GM06990 (cell line): ENCODE measurements at regions not wholly inside any gene's neighbourhood (a gene's known extent, or its start where the extent isn't known, plus 50 kb on each side); places are given as distances from the start of the nearest gene placed in this dataset.

Source experiments
- DNase-seq: peaks from one replicate; pipeline ENCODE4 v3.0.0-alpha.2; 2011; ENCODE audit not compliant: insufficient read length; ENCODE audit errors: extremely low read depth
- H3K27me3 ChIP-seq: replicated peaks from 2 replicates; pipeline ENCODE4 v1.6.0; 2011; ENCODE audit warnings: low read length; ENCODE audit not compliant: control insufficient read depth, insufficient read depth
- H3K36me3 ChIP-seq: 2 replicates; pipeline ENCODE4 v1.5.1; 2011; ENCODE audit warnings: low read length; ENCODE audit not compliant: control insufficient read depth, insufficient read depth
- H3K4me3 ChIP-seq: replicated peaks from 2 replicates; pipeline ENCODE4 v1.5.1; 2011; ENCODE audit warnings: low read depth, mild to moderate bottlenecking, control low read depth, low read length
- TF ChIP-seq, protein P1 (sequence below): IDR thresholded peaks from 2 replicates; pipeline ENCODE4 v1.5.1; 2011; ENCODE audit warnings: low read length, control low read depth, mild to moderate bottlenecking, inconsistent platforms; ENCODE audit not compliant: insufficient read depth, poor library complexity, severe bottlenecking

DNA sequence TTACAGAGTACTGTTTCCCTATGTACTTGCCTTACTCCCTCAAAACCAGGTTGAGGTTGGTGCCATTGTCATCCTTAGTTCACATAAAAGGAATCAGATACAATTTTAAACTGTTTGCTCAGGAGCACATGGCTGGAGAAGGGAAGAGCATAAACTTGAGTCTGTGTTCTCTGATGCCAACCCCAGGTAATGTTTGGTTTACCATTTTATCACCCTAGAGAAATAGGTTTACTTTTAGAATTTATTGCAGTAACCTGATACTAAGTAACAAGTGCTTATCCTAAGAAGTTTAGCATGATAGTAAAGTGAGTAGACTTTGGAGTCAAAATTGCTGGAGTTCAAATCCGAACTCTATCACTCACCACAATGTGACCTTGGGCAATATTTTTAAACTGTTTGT is 86.3 kb downstream of the RFPL4B start:
- H3K4me3 ChIP-seq = no peak overlapping the region
- H3K27me3 ChIP-seq = no peaks in the 10 kb centered on the region
- H3K36me3 ChIP-seq = no peaks in the 10 kb centered on the region
- TF ChIP-seq, protein P1, sequence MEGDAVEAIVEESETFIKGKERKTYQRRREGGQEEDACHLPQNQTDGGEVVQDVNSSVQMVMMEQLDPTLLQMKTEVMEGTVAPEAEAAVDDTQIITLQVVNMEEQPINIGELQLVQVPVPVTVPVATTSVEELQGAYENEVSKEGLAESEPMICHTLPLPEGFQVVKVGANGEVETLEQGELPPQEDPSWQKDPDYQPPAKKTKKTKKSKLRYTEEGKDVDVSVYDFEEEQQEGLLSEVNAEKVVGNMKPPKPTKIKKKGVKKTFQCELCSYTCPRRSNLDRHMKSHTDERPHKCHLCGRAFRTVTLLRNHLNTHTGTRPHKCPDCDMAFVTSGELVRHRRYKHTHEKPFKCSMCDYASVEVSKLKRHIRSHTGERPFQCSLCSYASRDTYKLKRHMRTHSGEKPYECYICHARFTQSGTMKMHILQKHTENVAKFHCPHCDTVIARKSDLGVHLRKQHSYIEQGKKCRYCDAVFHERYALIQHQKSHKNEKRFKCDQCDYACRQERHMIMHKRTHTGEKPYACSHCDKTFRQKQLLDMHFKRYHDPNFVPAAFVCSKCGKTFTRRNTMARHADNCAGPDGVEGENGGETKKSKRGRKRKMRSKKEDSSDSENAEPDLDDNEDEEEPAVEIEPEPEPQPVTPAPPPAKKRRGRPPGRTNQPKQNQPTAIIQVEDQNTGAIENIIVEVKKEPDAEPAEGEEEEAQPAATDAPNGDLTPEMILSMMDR = no peak
- DNase-seq = no peak

DNA sequence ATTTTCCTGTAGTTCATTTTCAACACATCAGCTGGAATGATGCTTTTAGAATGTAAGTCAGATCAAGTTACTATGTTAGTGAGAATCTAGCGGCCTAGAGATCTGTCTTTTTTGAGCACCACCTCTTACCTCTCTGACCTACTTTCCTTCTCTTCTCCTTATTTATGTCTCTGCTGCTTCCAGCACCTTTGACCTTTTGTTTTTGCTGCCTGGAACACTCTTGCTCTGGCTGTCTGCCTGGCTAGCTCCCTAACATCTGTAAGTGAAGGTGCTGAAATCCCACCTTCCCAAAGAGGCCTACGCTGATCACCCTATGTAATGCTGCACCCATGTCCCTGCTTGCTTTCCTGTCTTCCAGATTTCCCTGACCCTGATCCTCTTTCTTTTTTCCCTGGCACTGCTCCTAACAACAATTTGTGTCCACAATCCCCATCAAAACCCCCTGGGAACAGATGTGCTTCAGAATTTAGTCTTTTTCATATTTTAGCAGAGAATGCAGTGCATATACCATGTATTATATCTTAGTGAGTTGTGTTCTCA is 87.8 kb downstream of the RFPL4B start:
- no peak overlapping the region for H3K4me3 ChIP-seq
- no peaks in the 10 kb centered on the region for H3K36me3 ChIP-seq
- TF ChIP-seq, protein P1 = no peak
- no peaks in the 10 kb centered on the region for H3K27me3 ChIP-seq
- DNase-seq = no peak

DNA sequence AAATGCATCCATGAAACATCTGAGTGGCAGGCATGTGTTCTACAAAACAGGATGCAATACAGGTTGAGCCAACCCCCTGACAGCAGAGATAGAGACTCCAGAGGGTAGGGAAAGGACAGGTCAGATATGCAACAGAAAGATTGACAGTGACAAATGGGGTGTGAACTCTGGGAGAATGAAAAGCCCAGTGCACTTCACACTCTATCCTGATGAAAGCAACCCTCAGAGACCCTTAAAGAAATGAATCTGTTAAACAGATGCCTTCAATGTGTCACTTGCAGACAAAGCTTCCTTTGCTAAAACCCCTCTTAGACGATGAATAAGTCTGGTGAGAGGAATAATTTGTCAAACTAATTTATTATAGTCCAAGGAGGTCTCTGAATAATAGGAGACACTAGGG is 89.9 kb downstream of the RFPL4B start:
- Histone ChIP-seq H3K4me3 (no peak overlapping the region), H3K27me3 (no peaks in the 10 kb centered on the region), H3K36me3 (no peaks in the 10 kb centered on the region)
- no peak for DNase-seq
- TF ChIP-seq, protein P1 = no peak

DNA sequence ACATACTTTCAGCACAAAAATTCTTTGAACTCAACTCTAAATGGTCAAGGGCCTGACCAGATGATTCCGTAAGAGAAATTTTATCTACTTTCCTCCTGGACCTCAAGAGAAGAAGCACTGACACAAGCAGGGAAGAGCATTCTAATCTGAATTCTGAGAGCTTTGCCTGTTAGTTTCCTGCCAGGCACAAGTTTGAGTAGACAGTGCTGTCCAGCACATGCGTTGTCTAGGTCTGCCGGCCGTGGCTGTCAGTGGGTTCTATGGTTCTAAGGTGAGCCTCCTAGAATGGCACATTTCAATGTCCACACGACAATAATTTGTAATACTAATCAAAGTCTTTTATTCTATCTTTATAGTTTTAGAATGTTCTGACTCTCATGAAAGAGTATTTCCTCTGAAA is 91.9 kb downstream of the RFPL4B start:
- no peak for DNase-seq
- no peak overlapping the region for H3K4me3 ChIP-seq
- no peaks in the 10 kb centered on the region for H3K36me3 ChIP-seq
- TF ChIP-seq, protein P1 = no peak
- H3K27me3 ChIP-seq = no peaks in the 10 kb centered on the region

DNA sequence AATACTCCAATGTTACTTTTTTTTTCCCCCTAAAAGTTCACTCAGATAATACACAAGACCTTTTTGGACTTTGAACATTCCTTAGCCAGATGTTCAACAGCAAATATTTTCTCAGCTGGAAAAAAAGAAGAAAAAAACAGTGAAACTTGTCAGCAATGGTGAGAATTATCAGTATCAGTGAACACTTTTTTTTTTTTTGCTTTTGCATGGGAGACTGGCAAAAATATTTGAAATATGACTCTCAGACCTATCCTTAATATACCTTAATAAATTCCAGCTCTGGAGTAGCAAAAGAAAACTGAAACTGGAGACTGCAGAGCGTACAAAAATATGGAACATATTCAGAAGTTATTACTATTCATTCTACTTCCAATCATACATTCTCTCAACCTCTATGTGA is 92.3 kb downstream of the RFPL4B start:
- DNase-seq = no peak
- Histone ChIP-seq H3K36me3 (no peaks in the 10 kb centered on the region), H3K27me3 (no peaks in the 10 kb centered on the region), H3K4me3 (no peak overlapping the region)
- TF ChIP-seq, protein P1 = no peak

DNA sequence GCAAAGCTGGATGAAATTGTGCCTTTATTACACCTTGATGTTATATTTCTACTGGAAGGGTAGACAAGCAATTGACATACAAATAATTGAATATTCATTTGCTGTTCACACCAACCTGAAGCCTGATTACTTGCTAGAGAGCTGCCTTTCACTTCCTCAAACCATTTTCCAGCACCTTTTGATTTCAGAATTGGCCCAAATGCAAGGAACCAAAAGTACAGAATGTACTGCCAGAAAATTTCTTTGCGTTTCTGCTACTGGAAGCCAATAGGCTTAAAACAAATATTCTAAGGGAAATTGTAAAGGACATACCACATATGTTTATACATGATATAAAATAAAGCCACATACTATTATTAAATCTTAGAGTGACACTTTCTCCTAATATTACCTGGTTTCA is 94.5 kb downstream of the RFPL4B start:
- Histone ChIP-seq H3K27me3 (no peaks in the 10 kb centered on the region), H3K36me3 (no peaks in the 10 kb centered on the region), H3K4me3 (no peak overlapping the region)
- TF ChIP-seq, protein P1 = no peak
- DNase-seq = no peak
